ENCODE measurements at regions not wholly inside any gene's neighbourhood (a gene's known extent, or its start where the extent isn't known, plus 50 kb on each side); places are given as distances from the start of the nearest gene placed in this dataset.

DNA sequence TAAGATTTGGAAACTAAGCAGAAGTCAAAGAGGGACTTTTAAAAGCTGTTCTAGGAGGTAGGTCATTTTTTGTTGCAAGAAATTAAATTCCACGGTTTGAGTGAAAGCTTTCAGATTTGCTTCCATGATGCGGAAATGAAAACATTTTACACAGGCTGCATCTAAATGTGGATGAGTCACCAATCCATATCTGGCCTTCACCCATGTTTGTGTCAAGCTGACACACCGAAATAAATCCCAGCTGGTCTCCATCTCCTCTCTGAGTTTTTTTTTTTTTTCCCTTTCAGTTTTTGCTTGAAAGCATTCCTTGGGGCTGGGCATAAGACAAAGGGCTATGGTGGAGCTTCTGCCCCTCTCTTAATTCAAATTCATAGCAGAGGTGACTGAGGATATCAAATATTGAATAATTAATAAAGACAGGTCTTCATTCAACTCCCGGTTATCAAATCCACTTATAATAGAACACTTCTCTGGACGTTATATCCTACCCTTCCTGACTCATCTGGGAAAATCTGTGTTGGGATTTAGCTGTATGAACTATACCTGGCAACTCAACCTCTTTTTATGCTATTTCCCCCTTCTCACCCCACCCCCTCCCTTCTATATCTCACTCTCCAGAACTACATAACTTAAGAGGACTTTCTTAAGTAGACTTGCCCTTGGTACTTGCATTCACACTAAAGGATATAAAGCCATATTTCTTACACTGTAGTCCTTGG, 558.3 kb upstream of the GCFC2 start:
- no peak overlapping the region for H3K27ac ChIP-seq (ENCODE audit: low read length)
- CTCF ChIA-PET, result no interaction called here
- H3K36me3 ChIP-seq (ENCODE audit: control insufficient read depth, insufficient read depth, low read length), result no peaks in the 10 kb centered on the region
- TF ChIP-seq REST (IDR thresholded peaks at IDR 0.05; ENCODE audit: insufficient read depth in 1 of 2, low read depth in 2 of 2, low read length in 1 of 2), result no peak
- no peak for TF ChIP-seq TCF7L2 (IDR thresholded peaks at IDR 0.05; ENCODE audit: low read depth, low read length)
- TF ChIP-seq POLR2AphosphoS5 (IDR thresholded peaks at IDR 0.05; ENCODE audit: low read depth, low read length), result no peak
- no peak for TF ChIP-seq SIN3A (IDR thresholded peaks at IDR 0.05; ENCODE audit: borderline replicate concordance, insufficient read depth, low read depth, low read length)
- TF ChIP-seq CTCF (IDR thresholded peaks at IDR 0.05), result no peak
- ATAC-seq (no peak), DNase-seq (ENCODE audit: low read depth, low spot score) (no peak)
- POLR2A ChIA-PET, result no interaction called here
- intact Hi-C loops (cut with micrococcal nuclease; ENCODE audit: unreplicated experiment) (no loop called here), in situ Hi-C loops (cut with HindIII; ENCODE audit: low pct_unique_long_range_greater_than_20kb, low sequenced_read_pairs) (no loop called here)
- H3K27me3 ChIP-seq (ENCODE audit: control insufficient read depth, insufficient read depth, low read length), result no peaks in the 10 kb centered on the region
- no peak overlapping the region for H3K4me3 ChIP-seq (ENCODE audit: low read depth in 2 of 2, low read length in 2 of 2)
- no TSS peak for BruUV-seq (replicated peaks)
- H3K4me1 ChIP-seq (ENCODE audit: control insufficient read depth, insufficient read depth, low read length), result no peaks in the 10 kb centered on the region
- H3K9me3 ChIP-seq (ENCODE audit: control insufficient read depth, insufficient read depth, low read depth, low read length), result no peaks in the 10 kb centered on the region

- Histone ChIP-seq H3K4me1 (ENCODE audit: control insufficient read depth, insufficient read depth, low read length) (no peaks in the 10 kb centered on the region), H3K4me3 (ENCODE audit: low read depth in 2 of 2, low read length in 2 of 2) (no peak overlapping the region), H3K36me3 (ENCODE audit: control insufficient read depth, insufficient read depth, low read length) (no peaks in the 10 kb centered on the region), H3K27ac (ENCODE audit: low read length) (no peak overlapping the region), H3K27me3 (ENCODE audit: control insufficient read depth, insufficient read depth, low read length) (no peaks in the 10 kb centered on the region), H3K9me3 (ENCODE audit: control insufficient read depth, insufficient read depth, low read depth, low read length) (no peaks in the 10 kb centered on the region)
- intact Hi-C loops (cut with micrococcal nuclease; ENCODE audit: unreplicated experiment), result no loop called here
- in situ Hi-C loops (cut with HindIII; ENCODE audit: low pct_unique_long_range_greater_than_20kb, low sequenced_read_pairs), result no loop called here
- BruUV-seq (replicated peaks), result no TSS peak
- ATAC-seq, result no peak
- POLR2A ChIA-PET, result no interaction called here
- DNase-seq (ENCODE audit: low read depth, low spot score), result no peak
- CTCF ChIA-PET, result no interaction called here
- TF ChIP-seq TCF7L2 (IDR thresholded peaks at IDR 0.05; ENCODE audit: low read depth, low read length), result no peak
- TF ChIP-seq POLR2AphosphoS5 (IDR thresholded peaks at IDR 0.05; ENCODE audit: low read depth, low read length), result no peak
- no peak for TF ChIP-seq SIN3A (IDR thresholded peaks at IDR 0.05; ENCODE audit: borderline replicate concordance, insufficient read depth, low read depth, low read length)
- TF ChIP-seq CTCF (IDR thresholded peaks at IDR 0.05), result no peak
- no peak for TF ChIP-seq REST (IDR thresholded peaks at IDR 0.05; ENCODE audit: insufficient read depth in 1 of 2, low read depth in 2 of 2, low read length in 1 of 2)
Measured at GRCh38 chr2:76268484-76268883, 557.8 kb upstream of the GCFC2 start.

Measured in Panc1 (cell line).